Liver (tissue), 8 donors: ENCODE measurements at regions not wholly inside any gene's neighbourhood (a gene's known extent, or its start where the extent isn't known, plus 50 kb on each side); places are given as distances from the start of the nearest gene placed in this dataset.

Experiments used
- DNase-seq: peaks from one replicate; pipeline ENCODE4 v3.0.0-alpha.2; 2017; ENCODE audit warnings: low spot score
- H3K27ac ChIP-seq, 2 donors: one replicate each; pipeline ENCODE4 v1.7.0; 2013; ENCODE audit warnings: inconsistent platforms in 2 of 2, low read length in 2 of 2, control low read depth in 1 of 2, low read depth in 1 of 2, mild to moderate bottlenecking in 1 of 2
- H3K27me3 ChIP-seq, 4 donors: one replicate each; pipeline versions ENCODE4 v1.6.1 to v1.7.0; 2013; ENCODE audit warnings: low read length in 3 of 4, inconsistent platforms in 1 of 4, mild to moderate bottlenecking in 1 of 4, moderate library complexity in 1 of 4; ENCODE audit not compliant: control insufficient read depth in 4 of 4, insufficient read depth in 4 of 4
- H3K36me3 ChIP-seq, 4 donors: one replicate each; pipeline versions ENCODE4 v1.6.1 to v1.7.0; 2013; ENCODE audit warnings: low read length in 3 of 4, mild to moderate bottlenecking in 3 of 4, low read depth in 1 of 4, moderate library complexity in 1 of 4; ENCODE audit not compliant: control insufficient read depth in 4 of 4, insufficient read depth in 3 of 4
- H3K4me1 ChIP-seq, 4 donors: one replicate each; pipeline versions ENCODE4 v1.6.1 to v1.7.0; 2013; ENCODE audit warnings: low read length in 3 of 4, mild to moderate bottlenecking in 3 of 4, moderate library complexity in 1 of 4; ENCODE audit not compliant: control insufficient read depth in 4 of 4, insufficient read depth in 4 of 4
- H3K4me3 ChIP-seq, 3 donors: one replicate each; pipeline versions ENCODE4 v1.6.1 to v1.7.0; 2013; ENCODE audit warnings: low read length in 3 of 3, control low read depth in 1 of 3, low read depth in 1 of 3, mild to moderate bottlenecking in 1 of 3
- H3K9ac ChIP-seq, 2 donors: one replicate each; pipeline ENCODE4 v1.7.0; 2013; ENCODE audit warnings: low read length in 2 of 2, mild to moderate bottlenecking in 2 of 2, moderate library complexity in 2 of 2, control low read depth in 1 of 2, low read depth in 1 of 2
- H3K9me3 ChIP-seq, 4 donors: one replicate each; pipeline versions ENCODE4 v1.6.1 to v1.7.0; 2013; ENCODE audit warnings: low read length in 3 of 4; ENCODE audit not compliant: control insufficient read depth in 4 of 4
- EGR1 ChIP-seq, 2 donors: IDR thresholded peaks; 2 replicates each; pipeline ENCODE4 v1.6.1; 2016 to 2018; ENCODE audit warnings: antibody characterized with exemption in 2 of 2, low read depth in 2 of 2
- FOXA1 ChIP-seq: IDR thresholded peaks from 2 replicates; pipeline ENCODE4 v1.6.1; 2016; ENCODE audit warnings: antibody characterized with exemption
- FOXA2 ChIP-seq: IDR thresholded peaks from 2 replicates; pipeline ENCODE4 v1.6.1; 2016; ENCODE audit warnings: antibody characterized with exemption
- GABPA ChIP-seq, 2 donors: IDR thresholded peaks in 1 of 2; conservative IDR thresholded peaks in 1 of 2; 2 replicates each; pipeline ENCODE4 v1.6.1; 2016; ENCODE audit warnings: antibody characterized with exemption in 2 of 2, mild to moderate bottlenecking in 1 of 2, moderate library complexity in 1 of 2
- HNF4A ChIP-seq, 2 donors: conservative IDR thresholded peaks; 2 replicates each; pipeline ENCODE4 v1.6.1; 2016; ENCODE audit warnings: antibody characterized with exemption in 2 of 2, mild to moderate bottlenecking in 2 of 2
- HNF4G ChIP-seq: IDR thresholded peaks from 2 replicates; pipeline ENCODE4 v1.6.1; 2016; ENCODE audit warnings: antibody characterized with exemption
- JUND ChIP-seq, 2 donors: IDR thresholded peaks; 2 replicates each; pipeline ENCODE4 v1.6.1; 2016; ENCODE audit warnings: antibody characterized with exemption in 2 of 2
- NR2F2 ChIP-seq: IDR thresholded peaks from 2 replicates; pipeline ENCODE4 v1.6.1; 2016; ENCODE audit warnings: antibody characterized with exemption
- RAD21 ChIP-seq, 2 donors: IDR thresholded peaks; 2 replicates each; pipeline ENCODE4 v1.6.1; 2016; ENCODE audit warnings: antibody characterized with exemption in 2 of 2, mild to moderate bottlenecking in 2 of 2
- RXRA ChIP-seq, 2 donors: IDR thresholded peaks; 2 replicates each; pipeline ENCODE4 v1.6.1; 2017 to 2018; ENCODE audit warnings: antibody characterized with exemption in 2 of 2, mild to moderate bottlenecking in 1 of 2
- SP1 ChIP-seq: IDR thresholded peaks from 2 replicates; pipeline ENCODE4 v1.6.1; 2018; ENCODE audit warnings: antibody characterized with exemption, mild to moderate bottlenecking
- TAF1 ChIP-seq: conservative IDR thresholded peaks from 2 replicates; pipeline ENCODE4 v1.6.1; 2016; ENCODE audit warnings: antibody characterized with exemption, mild to moderate bottlenecking
- YY1 ChIP-seq: IDR thresholded peaks from 2 replicates; pipeline ENCODE4 v1.6.1; 2016; ENCODE audit warnings: antibody characterized with exemption, mild to moderate bottlenecking
- WGBS: extraction: QIAGEN DNeasy Blood & Tissue Kit; methylation state at CpG from one replicate; pipeline ENCODE4 v1.1.7; 2013; 5-methylcytosine and 5-hydroxymethylcytosine counted together
- TF ChIP-seq, protein P1 (sequence below): IDR thresholded peaks from 2 replicates; pipeline ENCODE4 v1.6.1; 2016; ENCODE audit warnings: antibody characterized with exemption
- TF ChIP-seq, protein P2 (sequence below): IDR thresholded peaks from 2 replicates; pipeline ENCODE4 v1.6.1; 2016; ENCODE audit warnings: antibody characterized with exemption
- TF ChIP-seq, protein P3 (sequence below): fragments of 150-350 bp; IDR thresholded peaks from 2 replicates; pipeline ENCODE4 v1.5.1; 2017; ENCODE audit warnings: improper control_type of control experiment, low read depth, low read length; ENCODE audit not compliant: missing input control
- TF ChIP-seq, protein P4 (sequence below): IDR thresholded peaks from 2 replicates; pipeline ENCODE4 v1.6.1; 2016; ENCODE audit warnings: antibody characterized with exemption, mild to moderate bottlenecking
- TF ChIP-seq, protein P5 (sequence below): IDR thresholded peaks from 2 replicates; pipeline ENCODE4 v1.6.1; 2016; ENCODE audit warnings: antibody characterized with exemption
- donor health status: healthy.
- donor health status: healthy.
- donor health status: healthy.
- donor health status: healthy.
- donor health status: healthy.

DNA sequence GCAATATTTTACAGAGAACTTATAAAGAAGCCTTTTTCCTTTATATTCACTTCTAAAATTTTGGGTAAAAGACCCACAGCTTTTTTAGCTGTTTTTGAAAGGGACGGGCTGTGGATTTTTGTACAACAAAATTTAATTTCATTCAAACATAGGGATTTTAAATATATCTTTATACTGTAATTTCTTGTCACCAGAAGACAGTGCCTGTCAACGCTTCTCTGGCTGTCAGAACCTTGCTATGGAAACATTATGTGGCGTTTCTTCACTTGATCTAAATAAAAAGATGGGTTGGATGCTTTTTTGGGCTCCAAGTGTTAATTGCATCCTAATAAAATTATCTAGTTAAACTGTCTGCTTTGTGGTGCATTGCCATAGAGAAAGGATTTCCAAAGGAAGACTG lies 635.6 kb upstream of the ALCAM start:
- TF ChIP-seq HNF4G (no peak), FOXA1 (no peak), RAD21 (IDR thresholded peaks at IDR 0.05) (no peak), HNF4A (conservative IDR thresholded peaks at IDR 0.05) (no peak), TAF1 (no peak), EGR1 (IDR thresholded peaks at IDR 0.05; ENCODE audit: low read depth in 2 of 2) (no peak), YY1 (no peak), GABPA (IDR thresholded peaks at IDR 0.05 in 1 of 2, conservative IDR thresholded peaks at IDR 0.05 in 1 of 2) (no peak), RXRA (IDR thresholded peaks at IDR 0.05) (no peak), JUND (IDR thresholded peaks at IDR 0.05) (no peak), SP1 (no peak), NR2F2 (no peak)
- TF ChIP-seq, protein P1, sequence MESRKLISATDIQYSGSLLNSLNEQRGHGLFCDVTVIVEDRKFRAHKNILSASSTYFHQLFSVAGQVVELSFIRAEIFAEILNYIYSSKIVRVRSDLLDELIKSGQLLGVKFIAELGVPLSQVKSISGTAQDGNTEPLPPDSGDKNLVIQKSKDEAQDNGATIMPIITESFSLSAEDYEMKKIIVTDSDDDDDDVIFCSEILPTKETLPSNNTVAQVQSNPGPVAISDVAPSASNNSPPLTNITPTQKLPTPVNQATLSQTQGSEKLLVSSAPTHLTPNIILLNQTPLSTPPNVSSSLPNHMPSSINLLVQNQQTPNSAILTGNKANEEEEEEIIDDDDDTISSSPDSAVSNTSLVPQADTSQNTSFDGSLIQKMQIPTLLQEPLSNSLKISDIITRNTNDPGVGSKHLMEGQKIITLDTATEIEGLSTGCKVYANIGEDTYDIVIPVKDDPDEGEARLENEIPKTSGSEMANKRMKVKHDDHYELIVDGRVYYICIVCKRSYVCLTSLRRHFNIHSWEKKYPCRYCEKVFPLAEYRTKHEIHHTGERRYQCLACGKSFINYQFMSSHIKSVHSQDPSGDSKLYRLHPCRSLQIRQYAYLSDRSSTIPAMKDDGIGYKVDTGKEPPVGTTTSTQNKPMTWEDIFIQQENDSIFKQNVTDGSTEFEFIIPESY = no peak
- TF ChIP-seq, protein P2, sequence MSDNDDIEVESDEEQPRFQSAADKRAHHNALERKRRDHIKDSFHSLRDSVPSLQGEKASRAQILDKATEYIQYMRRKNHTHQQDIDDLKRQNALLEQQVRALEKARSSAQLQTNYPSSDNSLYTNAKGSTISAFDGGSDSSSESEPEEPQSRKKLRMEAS = no peak
- TF ChIP-seq, protein P3, sequence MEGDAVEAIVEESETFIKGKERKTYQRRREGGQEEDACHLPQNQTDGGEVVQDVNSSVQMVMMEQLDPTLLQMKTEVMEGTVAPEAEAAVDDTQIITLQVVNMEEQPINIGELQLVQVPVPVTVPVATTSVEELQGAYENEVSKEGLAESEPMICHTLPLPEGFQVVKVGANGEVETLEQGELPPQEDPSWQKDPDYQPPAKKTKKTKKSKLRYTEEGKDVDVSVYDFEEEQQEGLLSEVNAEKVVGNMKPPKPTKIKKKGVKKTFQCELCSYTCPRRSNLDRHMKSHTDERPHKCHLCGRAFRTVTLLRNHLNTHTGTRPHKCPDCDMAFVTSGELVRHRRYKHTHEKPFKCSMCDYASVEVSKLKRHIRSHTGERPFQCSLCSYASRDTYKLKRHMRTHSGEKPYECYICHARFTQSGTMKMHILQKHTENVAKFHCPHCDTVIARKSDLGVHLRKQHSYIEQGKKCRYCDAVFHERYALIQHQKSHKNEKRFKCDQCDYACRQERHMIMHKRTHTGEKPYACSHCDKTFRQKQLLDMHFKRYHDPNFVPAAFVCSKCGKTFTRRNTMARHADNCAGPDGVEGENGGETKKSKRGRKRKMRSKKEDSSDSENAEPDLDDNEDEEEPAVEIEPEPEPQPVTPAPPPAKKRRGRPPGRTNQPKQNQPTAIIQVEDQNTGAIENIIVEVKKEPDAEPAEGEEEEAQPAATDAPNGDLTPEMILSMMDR = no peak
- TF ChIP-seq, protein P4, sequence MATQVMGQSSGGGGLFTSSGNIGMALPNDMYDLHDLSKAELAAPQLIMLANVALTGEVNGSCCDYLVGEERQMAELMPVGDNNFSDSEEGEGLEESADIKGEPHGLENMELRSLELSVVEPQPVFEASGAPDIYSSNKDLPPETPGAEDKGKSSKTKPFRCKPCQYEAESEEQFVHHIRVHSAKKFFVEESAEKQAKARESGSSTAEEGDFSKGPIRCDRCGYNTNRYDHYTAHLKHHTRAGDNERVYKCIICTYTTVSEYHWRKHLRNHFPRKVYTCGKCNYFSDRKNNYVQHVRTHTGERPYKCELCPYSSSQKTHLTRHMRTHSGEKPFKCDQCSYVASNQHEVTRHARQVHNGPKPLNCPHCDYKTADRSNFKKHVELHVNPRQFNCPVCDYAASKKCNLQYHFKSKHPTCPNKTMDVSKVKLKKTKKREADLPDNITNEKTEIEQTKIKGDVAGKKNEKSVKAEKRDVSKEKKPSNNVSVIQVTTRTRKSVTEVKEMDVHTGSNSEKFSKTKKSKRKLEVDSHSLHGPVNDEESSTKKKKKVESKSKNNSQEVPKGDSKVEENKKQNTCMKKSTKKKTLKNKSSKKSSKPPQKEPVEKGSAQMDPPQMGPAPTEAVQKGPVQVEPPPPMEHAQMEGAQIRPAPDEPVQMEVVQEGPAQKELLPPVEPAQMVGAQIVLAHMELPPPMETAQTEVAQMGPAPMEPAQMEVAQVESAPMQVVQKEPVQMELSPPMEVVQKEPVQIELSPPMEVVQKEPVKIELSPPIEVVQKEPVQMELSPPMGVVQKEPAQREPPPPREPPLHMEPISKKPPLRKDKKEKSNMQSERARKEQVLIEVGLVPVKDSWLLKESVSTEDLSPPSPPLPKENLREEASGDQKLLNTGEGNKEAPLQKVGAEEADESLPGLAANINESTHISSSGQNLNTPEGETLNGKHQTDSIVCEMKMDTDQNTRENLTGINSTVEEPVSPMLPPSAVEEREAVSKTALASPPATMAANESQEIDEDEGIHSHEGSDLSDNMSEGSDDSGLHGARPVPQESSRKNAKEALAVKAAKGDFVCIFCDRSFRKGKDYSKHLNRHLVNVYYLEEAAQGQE = no peak
- TF ChIP-seq, protein P5, sequence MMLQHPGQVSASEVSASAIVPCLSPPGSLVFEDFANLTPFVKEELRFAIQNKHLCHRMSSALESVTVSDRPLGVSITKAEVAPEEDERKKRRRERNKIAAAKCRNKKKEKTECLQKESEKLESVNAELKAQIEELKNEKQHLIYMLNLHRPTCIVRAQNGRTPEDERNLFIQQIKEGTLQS = no peak
- H3K27me3 ChIP-seq = no peaks in the 10 kb centered on the region
- H3K4me1 ChIP-seq = no peaks in the 10 kb centered on the region
- no peak overlapping the region for H3K9ac ChIP-seq
- H3K4me3 ChIP-seq = no peak overlapping the region
- no peak for DNase-seq
- WGBS = 58% methylated on average over 3 of the region's 3 CpGs
- H3K36me3 ChIP-seq = no peaks in the 10 kb centered on the region
- no peaks in the 10 kb centered on the region for H3K9me3 ChIP-seq
- H3K27ac ChIP-seq = no peak overlapping the region

DNA sequence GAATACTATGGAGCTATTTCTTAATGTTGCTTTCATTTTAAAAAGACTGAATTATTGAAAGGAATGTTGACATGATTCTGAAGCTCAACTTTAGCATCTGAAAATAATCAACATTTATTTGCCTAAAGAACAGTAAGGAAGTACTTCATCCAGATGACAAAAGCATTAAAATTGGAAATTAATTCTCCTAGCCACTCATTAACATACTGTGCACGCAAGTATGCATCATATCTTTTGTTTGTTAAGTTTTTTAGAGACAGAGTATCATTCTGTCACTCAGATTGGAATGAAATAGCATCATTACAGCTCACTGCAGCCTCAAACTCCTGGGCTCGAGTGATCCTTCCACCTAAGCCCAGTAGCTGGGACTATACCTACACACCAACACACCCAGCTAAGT lies 632.1 kb upstream of the ALCAM start:
- H3K27me3 ChIP-seq = no peaks in the 10 kb centered on the region
- no peaks in the 10 kb centered on the region for H3K4me1 ChIP-seq
- WGBS = 72% methylated on average over 2 of the region's 2 CpGs
- H3K9me3 ChIP-seq = no peaks in the 10 kb centered on the region
- no peak overlapping the region for H3K4me3 ChIP-seq
- no peak overlapping the region for H3K27ac ChIP-seq
- no peak for DNase-seq
- H3K9ac ChIP-seq = no peak overlapping the region
- no peaks in the 10 kb centered on the region for H3K36me3 ChIP-seq
- TF ChIP-seq FOXA1 (no peak), GABPA (IDR thresholded peaks at IDR 0.05 in 1 of 2, conservative IDR thresholded peaks at IDR 0.05 in 1 of 2) (no peak), SP1 (no peak), TAF1 (no peak), FOXA2 (no peak), RXRA (IDR thresholded peaks at IDR 0.05) (no peak), YY1 (no peak), RAD21 (IDR thresholded peaks at IDR 0.05) (no peak)
- TF ChIP-seq, protein P4 = no peak
- TF ChIP-seq, protein P2 = no peak
- TF ChIP-seq, protein P5 = no peak
- TF ChIP-seq, protein P1 = no peak
